ENCODE measurements at regions not wholly inside any gene's neighbourhood (a gene's known extent, or its start where the extent isn't known, plus 50 kb on each side); places are given as distances from the start of the nearest gene placed in this dataset.
A peak's percentile ranks its signal among the peaks of the same experiment; 100 is the strongest.
"Not testable (repeated sequence)": the region's sequence is repeated elsewhere in the genome, so short reads cannot be mapped to it uniquely, and the experiment has no call there.

GRCh38 chr1:234792221-234792864 lies 182.4 kb upstream of the IRF2BP2 start:
- not testable (repeated sequence) for H3K27ac ChIP-seq; DNase-seq (ENCODE audit: low read depth, low spot score)

GRCh38 chr1:234791615-234792014 lies 181.6 kb upstream of the IRF2BP2 start:
- DNase-seq (ENCODE audit: low read depth, low spot score); H3K27ac ChIP-seq: not testable (repeated sequence)

- DNase-seq (ENCODE audit: low read depth, low spot score); H3K27ac ChIP-seq: not testable (repeated sequence)
Observed at GRCh38 chr1:234790333-234790732, 180.4 kb upstream of the IRF2BP2 start.

GRCh38 chr1:234787011-234787584 lies 177.1 kb upstream of the IRF2BP2 start:
- H3K27ac ChIP-seq; DNase-seq (ENCODE audit: low read depth, low spot score): not testable (repeated sequence)

GRCh38 chr1:234785922-234786321 lies 175.9 kb upstream of the IRF2BP2 start:
- not testable (repeated sequence) for DNase-seq (ENCODE audit: low read depth, low spot score)
- H3K27ac ChIP-seq = peak overlapping the region; percentile 37

GRCh38 chr1:234785471-234785919 lies 175.5 kb upstream of the IRF2BP2 start:
- peak overlapping the region; percentile 37 for H3K27ac ChIP-seq
- DNase-seq (ENCODE audit: low read depth, low spot score) = not testable (repeated sequence)

GRCh38 chr1:234784108-234784507 lies 174.1 kb upstream of the IRF2BP2 start:
- not testable (repeated sequence) for H3K27ac ChIP-seq; DNase-seq (ENCODE audit: low read depth, low spot score)

- H3K27ac ChIP-seq = no peak overlapping the region
- no peak for DNase-seq (ENCODE audit: low read depth, low spot score)
Observed at GRCh38 chr1:234782791-234783190, 172.8 kb upstream of the IRF2BP2 start.

GRCh38 chr1:234782105-234782751 lies 172.2 kb upstream of the IRF2BP2 start:
- DNase-seq (ENCODE audit: low read depth, low spot score) = no peak
- no peak overlapping the region for H3K27ac ChIP-seq

- no peak for DNase-seq (ENCODE audit: low read depth, low spot score)
- H3K27ac ChIP-seq = no peak overlapping the region
Observed at GRCh38 chr1:234781241-234782065, 171.5 kb upstream of the IRF2BP2 start.

GRCh38 chr1:234780531-234781162 lies 170.7 kb upstream of the IRF2BP2 start:
- no peak overlapping the region for H3K27ac ChIP-seq
- DNase-seq (ENCODE audit: low read depth, low spot score) = no peak

GRCh38 chr1:234780112-234780511 lies 170.1 kb upstream of the IRF2BP2 start:
- no peak for DNase-seq (ENCODE audit: low read depth, low spot score)
- no peak overlapping the region for H3K27ac ChIP-seq

GRCh38 chr1:234779600-234779999 lies 169.6 kb upstream of the IRF2BP2 start:
- not testable (repeated sequence) for H3K27ac ChIP-seq; DNase-seq (ENCODE audit: low read depth, low spot score)

GRCh38 chr1:234779160-234779538 lies 169.2 kb upstream of the IRF2BP2 start:
- no peak overlapping the region for H3K27ac ChIP-seq

GRCh38 chr1:234778221-234779159 lies 168.5 kb upstream of the IRF2BP2 start:
- H3K27ac ChIP-seq = no peak overlapping the region
- DNase-seq (ENCODE audit: low read depth, low spot score) = no peak

More at GRCh38 chr1:234779160-234779538, 169.2 kb upstream of the IRF2BP2 start:
- no peak for DNase-seq (ENCODE audit: low read depth, low spot score)

- no peak overlapping the region for H3K27ac ChIP-seq
- DNase-seq (ENCODE audit: low read depth, low spot score) = no peak
Observed at GRCh38 chr1:234777856-234778220, 167.9 kb upstream of the IRF2BP2 start.

- no peak for DNase-seq (ENCODE audit: low read depth, low spot score)
- no peak overlapping the region for H3K27ac ChIP-seq
Observed at GRCh38 chr1:234776876-234777855, 167.2 kb upstream of the IRF2BP2 start.

Measured in epithelial cell of prostate (primary cell).